GM19240 (cell line): ENCODE measurements at regions not wholly inside any gene's neighbourhood (a gene's known extent, or its start where the extent isn't known, plus 50 kb on each side); places are given as distances from the start of the nearest gene placed in this dataset.

Source experiments
- DNase-seq: peaks from one replicate; pipeline ENCODE4 v3.0.0; 2011; ENCODE audit warnings: low spot score; ENCODE audit not compliant: insufficient read length

DNA sequence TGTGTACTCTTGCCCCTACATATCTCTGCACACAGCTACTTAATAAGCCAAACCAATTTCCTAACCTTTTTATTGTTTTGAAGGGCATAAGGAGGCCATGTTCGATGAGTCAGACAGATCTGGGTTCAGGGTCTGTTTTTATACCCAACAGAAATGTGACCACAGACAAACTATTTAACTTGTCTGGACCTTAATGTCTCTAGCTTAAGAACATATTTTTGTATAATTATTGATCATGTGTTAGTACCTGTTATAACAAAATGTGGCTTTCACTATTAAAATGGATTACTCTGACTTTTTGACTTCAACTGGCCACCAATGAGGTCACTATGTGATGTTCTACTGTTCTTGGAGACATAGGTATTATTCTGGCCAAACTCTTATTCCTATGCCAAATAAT, 507.8 kb upstream of the USP24 start:
- DNase-seq: no peak

GRCh38 chr1:55720261-55720660, 505.1 kb upstream of the USP24 start:
- DNase-seq: no peak

DNA sequence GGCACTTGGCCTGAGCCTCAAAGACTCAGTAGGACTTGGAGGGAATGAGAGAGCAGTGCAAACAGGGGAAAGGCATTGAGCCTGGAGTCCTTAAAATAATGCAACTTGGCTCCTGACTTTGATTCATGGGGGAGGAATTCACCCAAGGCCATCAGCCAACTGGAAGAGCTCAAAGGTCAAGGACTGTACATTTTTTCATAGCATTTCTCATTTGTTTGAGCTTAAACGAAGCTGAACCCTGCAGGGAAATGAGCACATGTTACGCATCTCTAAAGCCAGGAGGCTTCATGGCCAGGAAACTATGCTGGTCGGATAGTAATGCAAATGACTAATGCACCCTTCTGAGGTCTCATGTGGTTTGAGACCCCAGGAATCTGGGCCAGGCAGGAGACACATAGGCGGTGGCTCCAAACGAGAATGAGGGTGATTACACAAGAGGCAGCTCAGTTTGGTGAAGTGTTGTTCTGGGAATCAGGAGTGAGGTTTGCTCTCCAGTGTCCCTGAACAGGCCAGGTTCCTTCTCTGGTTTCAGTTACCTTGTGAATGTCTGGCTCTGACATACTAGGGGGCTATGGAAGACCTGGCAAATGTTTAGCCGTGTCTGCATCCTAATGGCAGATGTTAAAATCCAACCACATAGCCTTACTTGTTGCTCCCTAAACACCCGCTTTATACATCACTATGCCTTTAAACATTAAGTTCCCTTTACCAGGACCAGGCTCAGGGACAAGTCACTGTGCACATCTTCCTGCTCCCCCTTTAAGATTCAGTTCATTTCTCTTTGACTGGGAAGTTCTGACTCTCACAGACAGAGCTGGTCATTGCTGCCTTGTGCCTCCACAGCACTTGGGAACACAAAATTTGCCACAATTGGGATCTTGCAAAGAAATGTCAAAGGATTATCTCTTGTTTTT, 503.9 kb upstream of the USP24 start:
- no peak for DNase-seq

GRCh38 chr1:55717111-55717510, 501.9 kb upstream of the USP24 start:
- DNase-seq: no peak

GRCh38 chr1:55716610-55717009, 501.4 kb upstream of the USP24 start:
- no peak for DNase-seq

- DNase-seq: no peak
Observed at GRCh38 chr1:55716151-55716550, 501.0 kb upstream of the USP24 start.

DNA sequence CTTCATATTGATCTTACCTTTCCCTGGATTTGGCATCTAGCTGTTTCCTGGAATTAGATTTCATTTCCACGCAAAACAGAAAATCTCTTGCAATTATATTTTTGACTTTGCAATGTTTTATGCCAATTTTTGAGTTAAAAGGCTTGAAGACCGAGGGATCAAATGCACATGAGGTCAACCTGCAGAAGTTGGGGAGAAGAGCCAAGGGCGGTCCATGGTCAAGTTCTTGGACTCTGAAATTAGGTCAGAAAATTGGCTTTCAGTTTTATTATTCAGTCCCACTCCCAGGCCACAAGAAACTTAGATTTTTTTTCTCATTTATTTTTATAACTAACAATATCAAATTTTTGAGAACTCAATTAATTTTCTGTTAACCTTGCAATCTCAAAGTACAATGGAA, 499.1 kb upstream of the USP24 start:
- no peak for DNase-seq

DNA sequence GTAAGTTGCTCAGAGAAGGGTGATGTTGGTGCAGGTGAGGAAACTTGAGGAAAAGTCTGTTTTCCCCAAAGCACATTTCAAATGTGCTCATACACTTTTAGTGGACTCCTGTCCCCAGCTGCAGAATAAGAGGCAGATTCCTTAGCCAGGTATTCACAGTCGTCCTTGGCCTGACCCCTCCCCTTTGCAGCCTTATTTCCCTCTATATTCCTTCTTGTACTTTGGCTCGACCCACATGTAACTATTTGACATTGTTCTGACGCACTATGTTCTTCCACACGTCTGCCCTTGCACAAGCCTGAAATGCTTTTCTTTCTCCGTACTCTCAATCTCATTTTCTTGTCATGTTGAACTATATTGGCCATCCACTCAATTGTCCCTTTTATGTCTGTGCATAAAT, 498.4 kb upstream of the USP24 start:
- DNase-seq: no peak

DNA sequence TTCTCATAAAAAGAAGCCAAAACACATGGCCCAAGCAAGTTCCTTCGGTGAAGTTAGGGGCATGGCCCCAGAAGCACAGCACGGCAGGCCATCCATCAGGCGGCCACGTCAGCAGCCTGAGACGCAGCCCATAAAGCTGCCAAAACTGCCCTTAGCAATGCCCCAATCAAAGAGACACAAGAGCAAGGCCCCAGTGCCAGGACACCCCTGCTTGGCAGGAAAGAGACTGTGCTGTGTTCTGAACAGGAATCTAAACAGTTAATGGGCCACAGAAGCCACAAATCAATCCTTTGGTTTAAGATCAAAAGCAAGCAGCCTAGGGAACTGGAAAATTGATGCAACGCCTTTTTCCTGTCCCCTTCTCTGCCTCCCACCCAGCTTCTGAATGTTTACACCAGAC, 497.0 kb upstream of the USP24 start:
- DNase-seq: no peak

GRCh38 chr1:55708781-55709180, 493.6 kb upstream of the USP24 start:
- DNase-seq: no peak

- no peak for DNase-seq
Observed at GRCh38 chr1:55707846-55708245, 492.7 kb upstream of the USP24 start.

DNA sequence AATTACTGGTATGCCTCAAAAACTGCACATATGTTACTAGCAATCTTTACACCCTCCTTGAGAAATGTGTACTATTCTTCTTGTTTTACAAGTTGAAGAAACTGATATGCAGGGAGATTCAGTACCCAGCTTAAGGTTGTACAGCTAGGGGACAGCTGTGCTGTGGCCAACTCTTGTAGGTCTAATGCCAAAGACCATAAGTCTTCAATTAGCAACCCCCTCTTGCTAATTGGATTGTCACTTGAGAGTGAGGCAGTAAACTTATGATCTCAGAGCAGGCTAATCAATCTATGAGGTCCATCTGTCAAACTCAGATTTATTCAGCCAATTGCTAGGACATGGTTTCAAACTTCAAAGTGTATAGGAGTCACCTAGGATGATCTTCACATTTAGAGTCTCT, 492.0 kb upstream of the USP24 start:
- no peak for DNase-seq

DNA sequence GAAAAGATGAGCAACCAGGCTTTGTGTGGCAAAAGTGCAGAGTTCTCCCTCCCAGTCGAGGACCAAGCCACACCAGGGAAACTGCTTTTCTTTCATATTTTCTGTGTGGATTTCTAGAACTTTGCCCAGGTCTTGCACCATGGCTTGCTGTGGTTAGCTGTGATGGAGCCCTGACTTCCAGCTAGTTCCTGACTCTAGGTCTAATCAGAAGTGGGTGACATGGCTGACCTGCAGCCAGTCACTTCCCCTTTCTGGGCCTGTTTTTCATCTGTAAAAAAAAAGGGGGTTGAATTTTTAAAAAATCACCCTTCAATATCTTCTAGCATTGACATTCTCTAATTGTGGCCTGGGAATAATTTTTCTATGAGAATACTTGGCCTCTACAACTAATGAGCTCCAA, 491.2 kb upstream of the USP24 start:
- DNase-seq: no peak

- DNase-seq: no peak
Observed at GRCh38 chr1:55703726-55704363, 488.7 kb upstream of the USP24 start.

DNA sequence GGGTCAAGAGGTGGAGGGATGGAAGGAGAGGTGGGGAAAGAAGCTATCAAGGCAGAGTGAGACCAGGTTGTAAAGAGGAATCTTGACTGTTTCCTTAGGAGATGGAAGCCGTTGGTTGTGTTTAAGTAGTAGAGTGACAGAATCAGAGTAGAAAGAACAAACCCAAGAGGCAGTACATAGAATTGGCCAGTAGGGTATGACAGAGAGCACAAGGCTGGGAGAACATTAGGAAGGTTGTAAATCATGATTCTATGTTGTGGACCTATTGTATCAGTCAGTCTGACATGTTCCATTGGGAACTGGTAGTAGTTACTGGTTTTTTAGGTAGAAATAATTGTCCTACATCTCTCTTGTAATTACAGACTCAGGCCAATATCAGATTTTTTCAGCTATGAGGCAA, 486.9 kb upstream of the USP24 start:
- no peak for DNase-seq

- DNase-seq: no peak
Observed at GRCh38 chr1:55700359-55701130, 485.4 kb upstream of the USP24 start.

DNA sequence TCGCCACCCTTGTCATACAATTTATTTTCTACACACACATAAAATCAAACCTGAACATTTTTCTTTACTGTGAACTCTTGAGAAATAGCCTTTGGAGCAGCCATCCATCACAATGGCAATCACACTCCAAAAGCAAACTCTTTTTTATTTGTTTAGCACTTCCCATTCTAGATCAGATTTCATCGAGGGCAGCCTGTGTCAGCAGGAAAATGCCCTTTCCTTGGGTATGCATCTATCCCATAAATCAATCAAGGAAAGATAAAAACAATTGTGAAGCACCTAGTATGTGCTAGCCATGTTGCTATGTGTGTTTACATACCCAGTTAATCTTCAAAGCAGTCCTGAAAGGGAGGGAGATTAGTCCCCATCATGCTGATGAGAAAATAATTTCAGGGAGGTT, 484.1 kb upstream of the USP24 start:
- no peak for DNase-seq

DNA sequence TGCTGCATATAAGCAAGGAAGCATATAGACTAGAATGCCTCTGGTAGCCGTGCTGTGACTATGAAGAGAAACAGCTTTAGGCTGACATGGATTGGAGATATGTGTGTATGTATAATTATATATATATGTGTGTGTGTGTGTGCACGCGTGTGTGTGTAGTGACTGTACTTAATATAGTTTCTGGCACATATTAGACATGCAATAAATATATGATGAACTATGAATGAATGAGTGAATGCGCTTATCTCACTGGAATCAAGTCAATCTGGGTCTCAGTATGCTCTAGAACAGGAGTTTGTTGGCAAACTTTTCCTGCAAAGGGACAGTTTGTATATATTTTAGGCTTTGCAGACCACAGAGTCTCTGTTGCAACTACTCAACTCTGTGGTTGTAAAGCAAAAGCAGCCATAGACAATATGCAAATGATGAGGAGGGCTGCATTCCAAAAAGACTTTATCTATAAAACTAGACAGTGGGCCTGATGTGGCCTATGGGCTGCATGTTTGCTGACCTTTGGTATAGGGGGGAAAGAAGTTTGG, 482.9 kb upstream of the USP24 start:
- DNase-seq: no peak

DNA sequence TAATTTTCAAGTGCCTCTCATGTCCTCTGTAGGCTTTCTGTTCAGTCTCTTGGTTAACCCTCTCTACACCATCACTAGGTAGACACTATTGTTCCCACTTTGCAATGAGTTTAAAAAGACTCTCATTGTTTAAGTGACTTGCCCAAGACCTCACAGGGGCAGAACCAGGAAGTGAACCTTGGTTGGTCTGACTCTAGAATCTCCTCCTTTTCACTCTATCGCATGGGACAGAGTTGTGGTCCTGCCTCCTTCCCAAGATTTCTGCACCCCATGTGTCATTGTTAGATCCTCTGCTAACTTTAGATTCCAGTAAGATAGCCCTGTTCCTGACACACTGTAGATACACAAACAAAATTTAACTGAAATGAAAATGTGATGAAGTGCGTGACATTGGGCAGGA, 481.7 kb upstream of the USP24 start:
- DNase-seq: no peak

DNA sequence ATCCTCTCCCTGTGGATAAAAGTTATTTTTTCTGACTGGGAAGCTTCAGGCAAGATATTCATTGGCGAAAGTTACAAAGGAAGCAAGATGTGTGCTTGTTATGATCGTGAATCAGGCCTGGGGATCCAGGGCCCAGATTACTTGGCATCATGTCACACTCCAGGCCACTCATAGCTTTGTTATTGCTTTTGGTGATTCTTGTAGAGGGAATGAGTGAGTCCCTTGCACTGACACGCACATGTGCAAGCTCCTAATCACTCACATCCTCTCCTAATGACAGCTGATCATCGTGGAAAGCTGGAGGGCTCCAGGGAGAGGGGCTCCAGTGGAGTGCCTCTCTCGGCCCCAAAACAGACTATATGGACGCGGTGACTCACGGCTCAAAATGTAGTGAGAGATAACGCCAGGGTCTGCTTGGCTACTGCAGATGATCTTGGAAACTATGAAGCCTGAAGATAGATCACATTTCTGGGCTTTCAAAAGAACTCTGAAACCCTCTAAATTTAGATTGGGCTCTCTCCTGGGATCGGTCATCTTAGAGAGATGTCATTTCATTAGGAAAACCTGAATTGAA, 481.1 kb upstream of the USP24 start:
- DNase-seq: no peak

GRCh38 chr1:55695552-55695951, 480.4 kb upstream of the USP24 start:
- no peak for DNase-seq

GRCh38 chr1:55695151-55695550, 480.0 kb upstream of the USP24 start:
- DNase-seq: no peak
